ENCODE measurements at regions not wholly inside any gene's neighbourhood (a gene's known extent, or its start where the extent isn't known, plus 50 kb on each side); places are given as distances from the start of the nearest gene placed in this dataset.

- no peak for TF ChIP-seq CTCF (IDR thresholded peaks at IDR 0.05; ENCODE audit: insufficient read depth, low read length, poor library complexity, severe bottlenecking)
- TF ChIP-seq EZH2phosphoT487 (conservative IDR thresholded peaks at IDR 0.05; ENCODE audit: low read length): no peak
Observed at GRCh38 chr12:19014240-19014639, 115.3 kb upstream of the PLEKHA5 start.

Measured in SU-DHL-6 (cell line).